ENCODE measurements at regions not wholly inside any gene's neighbourhood (a gene's known extent, or its start where the extent isn't known, plus 50 kb on each side); places are given as distances from the start of the nearest gene placed in this dataset.

DNA sequence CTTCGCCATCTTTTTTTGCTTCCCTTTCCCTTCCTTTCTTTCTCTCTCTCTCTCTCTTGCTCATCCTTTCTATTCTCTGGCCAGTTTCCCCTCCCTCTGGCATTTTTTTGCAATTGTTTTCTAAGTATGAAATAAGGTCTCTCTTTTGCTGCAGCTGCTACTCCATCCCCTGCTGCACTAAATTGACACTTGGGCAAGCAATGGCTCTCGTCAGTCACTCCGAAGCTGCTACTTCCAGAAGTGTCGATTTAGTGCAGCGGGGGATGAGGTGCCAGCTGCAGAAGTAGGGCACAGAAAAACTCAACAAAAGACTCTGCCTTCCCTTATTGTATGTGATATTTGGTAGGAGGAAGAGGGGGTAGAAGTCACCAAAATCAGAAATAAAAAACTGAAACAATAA is 642.3 kb downstream of the RWDD3 start:
- TF ChIP-seq POLR2A (IDR thresholded peaks at IDR 0.05; ENCODE audit: low read depth, low read length) (no peak), POLR2AphosphoS5 (IDR thresholded peaks at IDR 0.05; ENCODE audit: low read depth, low read length) (no peak), TAF1 (IDR thresholded peaks at IDR 0.05; ENCODE audit: borderline replicate concordance, low read depth, low read length) (no peak)

Measured in GM12892 (cell line).